KMS-11 (cell line): ENCODE measurements at regions not wholly inside any gene's neighbourhood (a gene's known extent, or its start where the extent isn't known, plus 50 kb on each side); places are given as distances from the start of the nearest gene placed in this dataset.

ENCODE experiments used
- H2AFZ ChIP-seq: fragments of 200-600 bp; sonication (generic); 2 replicates; pipeline ENCODE4 v1.6.1; 2016; ENCODE audit warnings: antibody characterized with exemption, mixed run types, low read depth
- H3K27ac ChIP-seq: fragments of 200-600 bp; sonication (generic); 2 replicates; pipeline ENCODE4 v1.6.1; 2016; ENCODE audit warnings: mild to moderate bottlenecking, mixed run types
- H3K27me3 ChIP-seq: fragments of 200-600 bp; sonication (generic); 2 replicates; pipeline ENCODE4 v1.6.1; 2017; ENCODE audit warnings: mild to moderate bottlenecking, low read depth, mixed run types, moderate library complexity; ENCODE audit not compliant: insufficient read depth
- H3K36me3 ChIP-seq: fragments of 200-600 bp; sonication (generic); 2 replicates; pipeline ENCODE4 v1.6.1; 2017; ENCODE audit warnings: mild to moderate bottlenecking, mixed run types; ENCODE audit not compliant: insufficient read depth
- H3K4me1 ChIP-seq: fragments of 200-600 bp; sonication (generic); 2 replicates; pipeline ENCODE4 v1.6.1; 2016; ENCODE audit warnings: mild to moderate bottlenecking, low read depth, mixed run types; ENCODE audit not compliant: poor library complexity, severe bottlenecking
- H3K4me2 ChIP-seq: fragments of 200-600 bp; sonication (generic); 2 replicates; pipeline ENCODE4 v1.7.0; 2016; ENCODE audit warnings: mild to moderate bottlenecking, mixed run types
- H3K4me3 ChIP-seq: fragments of 200-600 bp; sonication (generic); IDR thresholded peaks from 2 replicates; pipeline ENCODE4 v1.6.1; 2017; ENCODE audit warnings: low read depth, low read length, mixed read lengths; ENCODE audit not compliant: insufficient read depth
- H3K79me2 ChIP-seq: fragments of 200-600 bp; sonication (generic); 2 replicates; pipeline ENCODE4 v1.6.1; 2016; ENCODE audit warnings: low read depth, mixed run types; ENCODE audit not compliant: insufficient read depth
- H3K9ac ChIP-seq: fragments of 200-600 bp; sonication (generic); 2 replicates; pipeline ENCODE4 v1.6.1; 2016; ENCODE audit warnings: mild to moderate bottlenecking, mixed run types
- H4K20me1 ChIP-seq: fragments of 200-600 bp; sonication (generic); 2 replicates; pipeline ENCODE4 v1.6.1; 2016; ENCODE audit warnings: mild to moderate bottlenecking, mixed run types; ENCODE audit not compliant: insufficient read depth
- TF ChIP-seq, protein P1 (sequence below): fragments of 200-600 bp; sonication (generic); conservative IDR thresholded peaks from 2 replicates; pipeline ENCODE4 v1.6.1; 2017; ENCODE audit warnings: low read depth, mild to moderate bottlenecking, antibody characterized with exemption, low read length, moderate library complexity, mixed read lengths

DNA sequence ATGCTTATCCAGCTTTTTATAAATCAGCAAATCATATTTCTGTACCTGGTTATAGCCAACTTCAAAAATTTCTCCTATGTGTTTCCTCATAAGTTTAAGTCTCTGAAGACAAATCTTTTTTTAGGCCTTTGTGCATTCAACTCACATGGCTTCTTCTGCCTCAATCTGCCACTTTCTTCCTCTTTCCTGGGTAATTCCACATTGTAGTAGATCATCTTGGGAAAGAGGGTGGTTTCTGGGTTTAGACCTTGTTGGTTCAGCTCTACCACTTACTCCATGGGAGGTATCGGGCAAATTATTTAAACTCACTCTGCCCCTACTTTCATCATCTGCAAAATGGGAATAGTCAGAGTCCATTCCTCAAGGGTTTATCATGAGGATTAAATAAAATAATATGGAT lies 707.0 kb upstream of the ZEB2 start:
- Histone ChIP-seq H2AFZ (no peak overlapping the region), H3K36me3 (no peaks in the 10 kb centered on the region), H3K27ac (no peak overlapping the region), H3K9ac (no peak overlapping the region), H3K4me2 (no peak overlapping the region), H4K20me1 (no peaks in the 10 kb centered on the region), H3K4me1 (no peaks in the 10 kb centered on the region), H3K4me3 (no peak overlapping the region), H3K79me2 (no peaks in the 10 kb centered on the region), H3K27me3 (no peaks in the 10 kb centered on the region)
- TF ChIP-seq, protein P1, sequence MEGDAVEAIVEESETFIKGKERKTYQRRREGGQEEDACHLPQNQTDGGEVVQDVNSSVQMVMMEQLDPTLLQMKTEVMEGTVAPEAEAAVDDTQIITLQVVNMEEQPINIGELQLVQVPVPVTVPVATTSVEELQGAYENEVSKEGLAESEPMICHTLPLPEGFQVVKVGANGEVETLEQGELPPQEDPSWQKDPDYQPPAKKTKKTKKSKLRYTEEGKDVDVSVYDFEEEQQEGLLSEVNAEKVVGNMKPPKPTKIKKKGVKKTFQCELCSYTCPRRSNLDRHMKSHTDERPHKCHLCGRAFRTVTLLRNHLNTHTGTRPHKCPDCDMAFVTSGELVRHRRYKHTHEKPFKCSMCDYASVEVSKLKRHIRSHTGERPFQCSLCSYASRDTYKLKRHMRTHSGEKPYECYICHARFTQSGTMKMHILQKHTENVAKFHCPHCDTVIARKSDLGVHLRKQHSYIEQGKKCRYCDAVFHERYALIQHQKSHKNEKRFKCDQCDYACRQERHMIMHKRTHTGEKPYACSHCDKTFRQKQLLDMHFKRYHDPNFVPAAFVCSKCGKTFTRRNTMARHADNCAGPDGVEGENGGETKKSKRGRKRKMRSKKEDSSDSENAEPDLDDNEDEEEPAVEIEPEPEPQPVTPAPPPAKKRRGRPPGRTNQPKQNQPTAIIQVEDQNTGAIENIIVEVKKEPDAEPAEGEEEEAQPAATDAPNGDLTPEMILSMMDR = no peak

GRCh38 chr2:145221516-145221915 lies 701.6 kb upstream of the ZEB2 start:
- Histone ChIP-seq H3K36me3 (no peaks in the 10 kb centered on the region), H3K4me2 (no peak overlapping the region), H3K4me3 (no peak overlapping the region), H3K9ac (no peak overlapping the region), H3K27ac (no peak overlapping the region), H3K27me3 (no peaks in the 10 kb centered on the region), H4K20me1 (no peaks in the 10 kb centered on the region), H3K79me2 (no peaks in the 10 kb centered on the region), H2AFZ (no peak overlapping the region), H3K4me1 (no peaks in the 10 kb centered on the region)
- TF ChIP-seq, protein P1 = no peak

- Histone ChIP-seq H3K27ac (no peak overlapping the region), H3K27me3 (no peaks in the 10 kb centered on the region), H3K79me2 (no peaks in the 10 kb centered on the region), H3K4me1 (no peaks in the 10 kb centered on the region), H2AFZ (no peak overlapping the region), H3K9ac (no peak overlapping the region), H4K20me1 (no peaks in the 10 kb centered on the region), H3K4me2 (no peak overlapping the region), H3K4me3 (no peak overlapping the region), H3K36me3 (no peaks in the 10 kb centered on the region)
- TF ChIP-seq, protein P1 = no peak
Measured at GRCh38 chr2:145221032-145221431, 701.1 kb upstream of the ZEB2 start.

DNA sequence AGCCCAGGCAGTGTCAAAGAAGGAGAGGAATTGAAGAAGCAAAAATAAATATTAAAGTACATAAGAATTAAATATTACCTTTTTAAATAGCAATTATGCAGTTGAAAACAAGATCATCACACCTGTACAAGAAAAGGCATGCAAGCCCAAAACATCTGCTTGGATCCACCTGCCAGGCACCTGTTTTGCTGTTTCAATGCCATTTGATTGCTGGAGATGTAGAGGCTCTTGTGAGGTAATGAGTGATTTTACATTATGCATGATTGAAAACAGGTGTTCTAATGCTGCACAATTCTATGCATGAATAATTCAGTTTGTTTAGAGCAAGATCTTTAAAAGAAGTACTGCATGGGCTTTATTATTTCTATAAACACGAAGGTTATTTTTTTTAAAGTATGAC lies 700.6 kb upstream of the ZEB2 start:
- Histone ChIP-seq H3K27ac (no peak overlapping the region), H3K79me2 (no peaks in the 10 kb centered on the region), H3K9ac (no peak overlapping the region), H4K20me1 (no peaks in the 10 kb centered on the region), H3K27me3 (no peaks in the 10 kb centered on the region), H2AFZ (no peak overlapping the region), H3K4me1 (no peaks in the 10 kb centered on the region), H3K4me2 (no peak overlapping the region), H3K36me3 (no peaks in the 10 kb centered on the region), H3K4me3 (no peak overlapping the region)
- TF ChIP-seq, protein P1 = no peak

DNA sequence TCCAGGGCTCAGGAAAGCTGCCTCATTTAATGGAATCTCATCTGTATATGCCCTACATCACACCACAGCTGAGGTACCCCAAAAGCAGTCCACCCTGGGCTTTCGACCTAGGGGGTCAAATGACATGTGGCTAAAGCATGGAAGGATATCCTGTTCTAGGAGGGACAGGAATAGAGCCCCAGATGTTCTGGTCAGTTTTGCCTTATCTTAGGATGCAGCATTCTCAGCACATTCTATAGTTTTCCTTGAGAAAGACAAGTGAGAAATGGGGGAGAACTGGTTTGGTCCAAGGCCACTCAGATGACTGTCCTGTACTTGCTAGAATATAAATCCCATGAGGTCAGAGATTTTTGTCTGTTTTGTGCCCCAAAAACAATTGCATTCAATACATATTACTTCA lies 688.0 kb upstream of the ZEB2 start:
- no peak overlapping the region for H3K9ac ChIP-seq
- H3K4me2 ChIP-seq = no peak overlapping the region
- no peaks in the 10 kb centered on the region for H3K4me1 ChIP-seq
- H3K4me3 ChIP-seq = no peak overlapping the region
- H3K36me3 ChIP-seq = no peaks in the 10 kb centered on the region
- H3K27ac ChIP-seq = no peak overlapping the region
- H4K20me1 ChIP-seq = no peaks in the 10 kb centered on the region
- H3K79me2 ChIP-seq = no peaks in the 10 kb centered on the region
- TF ChIP-seq, protein P1 = no peak
- H2AFZ ChIP-seq = no peak overlapping the region
- H3K27me3 ChIP-seq = no peaks in the 10 kb centered on the region
